HEK293 (cell line): ENCODE measurements at regions not wholly inside any gene's neighbourhood (a gene's known extent, or its start where the extent isn't known, plus 50 kb on each side); places are given as distances from the start of the nearest gene placed in this dataset.

Source experiments
- FEZF1 ChIP-seq: fragments of 450-650 bp; formaldehyde crosslinking; IDR thresholded peaks from 2 replicates; pipeline ENCODE4 v1.5.1; 2016; ENCODE audit warnings: missing biosample characterization, missing genetic modification characterization
- MZF1 ChIP-seq: fragments of 450-650 bp; formaldehyde crosslinking; IDR thresholded peaks from 2 replicates; pipeline ENCODE4 v1.5.1; 2017; ENCODE audit warnings: missing biosample characterization, missing genetic modification characterization, borderline replicate concordance
- OVOL3 ChIP-seq: fragments of 450-650 bp; formaldehyde crosslinking; IDR thresholded peaks from 2 replicates; pipeline ENCODE4 v1.5.1; 2016; ENCODE audit warnings: missing biosample characterization, missing genetic modification characterization
- PRDM1 ChIP-seq: fragments of 450-650 bp; formaldehyde crosslinking; IDR thresholded peaks from 2 replicates; pipeline ENCODE4; 2016; ENCODE audit warnings: missing biosample characterization, missing genetic modification characterization
- SP7 ChIP-seq: fragments of 450-650 bp; formaldehyde crosslinking; IDR thresholded peaks from 2 replicates; pipeline ENCODE4 v1.5.1; 2016; ENCODE audit warnings: missing biosample characterization, missing genetic modification characterization
- WT1 ChIP-seq: fragments of 450-650 bp; formaldehyde crosslinking; IDR thresholded peaks from 2 replicates; pipeline ENCODE4 v1.5.1; 2016; ENCODE audit warnings: missing biosample characterization, missing genetic modification characterization
- ZBTB7A ChIP-seq: fragments of 450-650 bp; formaldehyde crosslinking; IDR thresholded peaks from 2 replicates; pipeline ENCODE4 v1.5.1; 2016; ENCODE audit warnings: low read depth, missing biosample characterization, missing genetic modification characterization
- ZFP3 ChIP-seq: fragments of 450-650 bp; formaldehyde crosslinking; IDR thresholded peaks from 2 replicates; pipeline ENCODE4 v1.5.1; 2016; ENCODE audit warnings: low read depth, missing biosample characterization, missing genetic modification characterization
- ZFP37 ChIP-seq: fragments of 450-650 bp; formaldehyde crosslinking; IDR thresholded peaks from 2 replicates; pipeline ENCODE4 v1.5.1; 2016; ENCODE audit warnings: missing biosample characterization, missing genetic modification characterization
- ZNF133 ChIP-seq: fragments of 450-650 bp; formaldehyde crosslinking; IDR thresholded peaks from 2 replicates; pipeline ENCODE4 v1.5.1; 2016; ENCODE audit warnings: missing biosample characterization, missing genetic modification characterization
- ZNF23 ChIP-seq: fragments of 450-650 bp; formaldehyde crosslinking; IDR thresholded peaks from 2 replicates; pipeline ENCODE4 v1.5.1; 2016; ENCODE audit warnings: missing biosample characterization, missing genetic modification characterization, borderline replicate concordance
- ZNF248 ChIP-seq: fragments of 450-650 bp; formaldehyde crosslinking; IDR thresholded peaks from 2 replicates; pipeline ENCODE4 v1.5.1; 2017; ENCODE audit warnings: missing biosample characterization, missing genetic modification characterization
- ZNF274 ChIP-seq, 2 experiments: fragments of 200-500 bp in 1 of 2; fragments of 450-650 bp in 1 of 2; sonication (Bioruptor generic) in 1 of 2; formaldehyde crosslinking in 1 of 2; IDR thresholded peaks; 2 replicates each; pipeline versions ENCODE4 v1.5.1 to v1.6.1; 2014 to 2016; ENCODE audit warnings: borderline replicate concordance in 1 of 2, inconsistent platforms in 1 of 2, low read length in 1 of 2, missing biosample characterization in 1 of 2, missing genetic modification characterization in 1 of 2
- ZNF302 ChIP-seq: fragments of 450-650 bp; formaldehyde crosslinking; IDR thresholded peaks from 2 replicates; pipeline ENCODE4 v1.5.1; 2016; ENCODE audit warnings: missing biosample characterization, missing genetic modification characterization, low read depth
- ZNF311 ChIP-seq: fragments of 450-650 bp; formaldehyde crosslinking; IDR thresholded peaks from 2 replicates; pipeline ENCODE4 v1.5.1; 2017; ENCODE audit warnings: missing biosample characterization, missing genetic modification characterization, borderline replicate concordance
- ZNF335 ChIP-seq: fragments of 450-650 bp; formaldehyde crosslinking; conservative IDR thresholded peaks from 2 replicates; pipeline ENCODE4 v1.5.1; 2016; ENCODE audit warnings: missing biosample characterization, missing genetic modification characterization
- ZNF350 ChIP-seq: fragments of 450-650 bp; formaldehyde crosslinking; IDR thresholded peaks from 2 replicates; pipeline ENCODE4 v1.5.0; 2017; ENCODE audit warnings: missing biosample characterization, mild to moderate bottlenecking, missing genetic modification characterization
- ZNF416 ChIP-seq: fragments of 450-650 bp; formaldehyde crosslinking; IDR thresholded peaks from 2 replicates; pipeline ENCODE4 v1.5.1; 2016; ENCODE audit warnings: missing biosample characterization, missing genetic modification characterization
- ZNF621 ChIP-seq: fragments of 450-650 bp; formaldehyde crosslinking; IDR thresholded peaks from 2 replicates; pipeline ENCODE4 v1.5.1; 2017; ENCODE audit warnings: missing biosample characterization, missing genetic modification characterization
- ZNF623 ChIP-seq: fragments of 450-650 bp; formaldehyde crosslinking; IDR thresholded peaks from 2 replicates; pipeline ENCODE4 v1.5.1; 2016; ENCODE audit warnings: missing biosample characterization, missing genetic modification characterization
- ZSCAN23 ChIP-seq: fragments of 450-650 bp; formaldehyde crosslinking; IDR thresholded peaks from 2 replicates; pipeline ENCODE4 v1.5.1; 2016; ENCODE audit warnings: missing biosample characterization, missing genetic modification characterization
- ZXDB ChIP-seq: fragments of 450-650 bp; formaldehyde crosslinking; IDR thresholded peaks from 2 replicates; pipeline ENCODE4 v1.5.1; 2016; ENCODE audit warnings: missing biosample characterization, missing genetic modification characterization
- TF ChIP-seq, protein P1 (sequence below): fragments of 450-650 bp; formaldehyde crosslinking; IDR thresholded peaks from 2 replicates; pipeline ENCODE4 v1.5.1; 2017; ENCODE audit warnings: missing biosample characterization, mild to moderate bottlenecking, missing genetic modification characterization, moderate library complexity
- TF ChIP-seq, protein P2 (sequence below): fragments of 450-650 bp; formaldehyde crosslinking; IDR thresholded peaks from 2 replicates; pipeline ENCODE4 v1.5.1; 2016; ENCODE audit warnings: missing biosample characterization, missing genetic modification characterization
- TF ChIP-seq, protein P3 (sequence below): fragments of 450-650 bp; formaldehyde crosslinking; IDR thresholded peaks from 2 replicates; pipeline ENCODE4 v1.5.1; 2016; ENCODE audit warnings: missing biosample characterization, missing genetic modification characterization
- TF ChIP-seq, protein P4 (sequence below): fragments of 450-650 bp; formaldehyde crosslinking; IDR thresholded peaks from 2 replicates; pipeline ENCODE4 v1.5.1; 2016; ENCODE audit warnings: missing biosample characterization, missing genetic modification characterization
- TF ChIP-seq, protein P5 (sequence below): fragments of 450-650 bp; formaldehyde crosslinking; IDR thresholded peaks from 2 replicates; pipeline ENCODE4 v1.5.1; 2016; ENCODE audit warnings: missing biosample characterization, missing genetic modification characterization
- TF ChIP-seq, protein P6 (sequence below): fragments of 450-650 bp; formaldehyde crosslinking; IDR thresholded peaks from 2 replicates; pipeline ENCODE4 v1.5.1; 2016; ENCODE audit warnings: missing biosample characterization, missing genetic modification characterization
- TF ChIP-seq, protein P7 (sequence below): fragments of 450-650 bp; formaldehyde crosslinking; IDR thresholded peaks from 2 replicates; pipeline ENCODE4 v1.5.1; 2017; ENCODE audit warnings: missing biosample characterization, missing genetic modification characterization

DNA sequence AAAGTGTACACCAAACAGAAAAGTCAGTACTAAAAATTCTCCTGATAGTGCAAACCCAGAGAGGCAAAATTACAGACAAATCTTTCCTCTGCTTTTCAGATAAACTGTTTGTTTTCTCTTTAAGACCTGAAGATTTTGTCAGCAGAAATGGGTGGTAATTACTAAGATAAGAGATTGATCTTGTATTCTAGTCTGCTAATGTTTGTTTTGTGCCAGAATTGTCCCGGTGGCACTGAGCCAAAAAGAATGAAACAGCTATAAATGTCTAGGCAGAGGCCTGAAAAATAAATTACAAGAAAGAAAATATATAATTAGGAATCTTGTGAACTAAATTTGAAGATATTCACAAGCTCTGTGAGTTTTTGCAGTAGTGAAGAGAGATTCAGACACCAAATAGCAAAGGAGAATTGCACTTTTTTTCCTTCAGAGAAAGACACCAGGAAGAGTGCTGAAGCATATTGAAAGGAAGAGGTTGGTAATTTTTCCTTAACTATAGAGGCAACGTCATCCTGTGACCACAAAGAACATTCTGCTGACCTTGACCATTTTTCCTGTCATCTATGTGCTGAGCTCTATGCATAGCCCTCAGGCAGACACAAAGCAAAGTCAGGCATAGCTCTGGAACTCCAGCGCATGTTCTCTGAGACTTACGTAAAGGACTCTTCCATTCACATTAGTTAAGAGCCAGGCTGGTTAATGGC lies 314.5 kb upstream of the RASGEF1B start (continued):
- TF ChIP-seq, protein P1, sequence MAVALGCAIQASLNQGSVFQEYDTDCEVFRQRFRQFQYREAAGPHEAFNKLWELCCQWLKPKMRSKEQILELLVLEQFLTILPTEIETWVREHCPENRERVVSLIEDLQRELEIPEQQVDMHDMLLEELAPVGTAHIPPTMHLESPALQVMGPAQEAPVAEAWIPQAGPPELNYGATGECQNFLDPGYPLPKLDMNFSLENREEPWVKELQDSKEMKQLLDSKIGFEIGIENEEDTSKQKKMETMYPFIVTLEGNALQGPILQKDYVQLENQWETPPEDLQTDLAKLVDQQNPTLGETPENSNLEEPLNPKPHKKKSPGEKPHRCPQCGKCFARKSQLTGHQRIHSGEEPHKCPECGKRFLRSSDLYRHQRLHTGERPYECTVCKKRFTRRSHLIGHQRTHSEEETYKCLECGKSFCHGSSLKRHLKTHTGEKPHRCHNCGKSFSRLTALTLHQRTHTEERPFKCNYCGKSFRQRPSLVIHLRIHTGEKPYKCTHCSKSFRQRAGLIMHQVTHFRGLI (tag by site-specific recombination): no peak; the same call in 1 of the 2 replicates
- TF ChIP-seq PRDM1 (tag by site-specific recombination): no peak
- TF ChIP-seq, protein P2, sequence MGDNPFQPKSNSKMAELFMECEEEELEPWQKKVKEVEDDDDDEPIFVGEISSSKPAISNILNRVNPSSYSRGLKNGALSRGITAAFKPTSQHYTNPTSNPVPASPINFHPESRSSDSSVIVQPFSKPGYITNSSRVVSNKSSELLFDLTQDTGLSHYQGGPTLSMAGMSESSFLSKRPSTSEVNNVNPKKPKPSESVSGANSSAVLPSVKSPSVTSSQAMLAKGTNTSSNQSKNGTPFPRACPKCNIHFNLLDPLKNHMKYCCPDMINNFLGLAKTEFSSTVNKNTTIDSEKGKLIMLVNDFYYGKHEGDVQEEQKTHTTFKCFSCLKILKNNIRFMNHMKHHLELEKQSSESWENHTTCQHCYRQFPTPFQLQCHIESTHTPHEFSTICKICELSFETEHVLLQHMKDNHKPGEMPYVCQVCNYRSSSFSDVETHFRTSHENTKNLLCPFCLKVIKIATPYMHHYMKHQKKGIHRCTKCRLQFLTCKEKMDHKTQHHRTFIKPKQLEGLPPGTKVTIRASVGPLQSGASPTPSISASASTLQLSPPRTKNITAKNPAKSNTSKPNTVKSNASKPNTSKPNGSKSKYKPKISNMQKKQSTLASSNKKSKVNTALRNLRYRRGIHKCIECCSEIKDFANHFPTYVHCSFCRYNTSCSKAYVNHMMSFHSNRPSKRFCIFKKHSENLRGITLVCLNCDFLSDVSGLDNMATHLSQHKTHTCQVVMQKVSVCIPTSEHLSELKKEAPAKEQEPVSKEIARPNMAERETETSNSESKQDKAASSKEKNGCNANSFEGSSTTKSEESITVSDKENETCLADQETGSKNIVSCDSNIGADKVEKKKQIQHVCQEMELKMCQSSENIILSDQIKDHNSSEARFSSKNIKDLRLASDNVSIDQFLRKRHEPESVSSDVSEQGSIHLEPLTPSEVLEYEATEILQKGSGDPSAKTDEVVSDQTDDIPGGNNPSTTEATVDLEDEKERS: no peak
- TF ChIP-seq ZNF335: peak; percentile 76
- TF ChIP-seq WT1 (tag by site-specific recombination): peak; percentile 50
- no peak for TF ChIP-seq ZNF416
- TF ChIP-seq ZNF248 (tag by site-specific recombination): no peak
- TF ChIP-seq ZNF311 (tag by site-specific recombination): no peak
- TF ChIP-seq, protein P3, sequence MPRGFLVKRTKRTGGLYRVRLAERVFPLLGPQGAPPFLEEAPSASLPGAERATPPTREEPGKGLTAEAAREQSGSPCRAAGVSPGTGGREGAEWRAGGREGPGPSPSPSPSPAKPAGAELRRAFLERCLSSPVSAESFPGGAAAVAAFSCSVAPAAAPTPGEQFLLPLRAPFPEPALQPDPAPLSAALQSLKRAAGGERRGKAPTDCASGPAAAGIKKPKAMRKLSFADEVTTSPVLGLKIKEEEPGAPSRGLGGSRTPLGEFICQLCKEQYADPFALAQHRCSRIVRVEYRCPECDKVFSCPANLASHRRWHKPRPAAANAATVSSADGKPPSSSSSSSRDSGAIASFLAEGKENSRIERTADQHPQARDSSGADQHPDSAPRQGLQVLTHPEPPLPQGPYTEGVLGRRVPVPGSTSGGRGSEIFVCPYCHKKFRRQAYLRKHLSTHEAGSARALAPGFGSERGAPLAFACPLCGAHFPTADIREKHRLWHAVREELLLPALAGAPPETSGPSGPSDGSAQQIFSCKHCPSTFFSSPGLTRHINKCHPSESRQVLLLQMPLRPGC (tag by site-specific recombination): no peak
- TF ChIP-seq FEZF1: peak; percentile 85
- TF ChIP-seq ZNF133 (tag by site-specific recombination): no peak
- no peak for TF ChIP-seq ZNF274 (IDR thresholded peaks at IDR 0.05; ENCODE audit: low read length)
- TF ChIP-seq ZNF274 (tag by site-specific recombination; IDR thresholded peaks at IDR 0.05; ENCODE audit: borderline replicate concordance): no peak
- TF ChIP-seq ZNF302: no peak
- no peak for TF ChIP-seq ZFP37 (tag by site-specific recombination)
- peak; percentile 93 for TF ChIP-seq SP7
- TF ChIP-seq ZNF623 (tag by site-specific recombination): no peak
- TF ChIP-seq ZNF621 (tag by site-specific recombination): no peak
- no peak for TF ChIP-seq ZBTB7A (tag by site-specific recombination)
- TF ChIP-seq, protein P4, sequence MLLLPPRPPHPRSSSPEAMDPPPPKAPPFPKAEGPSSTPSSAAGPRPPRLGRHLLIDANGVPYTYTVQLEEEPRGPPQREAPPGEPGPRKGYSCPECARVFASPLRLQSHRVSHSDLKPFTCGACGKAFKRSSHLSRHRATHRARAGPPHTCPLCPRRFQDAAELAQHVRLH (tag by site-specific recombination): peak; percentile 55; the same call in 1 of the 2 replicates
- TF ChIP-seq ZNF23 (tag by site-specific recombination): no peak
- no peak for TF ChIP-seq ZSCAN23
- TF ChIP-seq, protein P5, sequence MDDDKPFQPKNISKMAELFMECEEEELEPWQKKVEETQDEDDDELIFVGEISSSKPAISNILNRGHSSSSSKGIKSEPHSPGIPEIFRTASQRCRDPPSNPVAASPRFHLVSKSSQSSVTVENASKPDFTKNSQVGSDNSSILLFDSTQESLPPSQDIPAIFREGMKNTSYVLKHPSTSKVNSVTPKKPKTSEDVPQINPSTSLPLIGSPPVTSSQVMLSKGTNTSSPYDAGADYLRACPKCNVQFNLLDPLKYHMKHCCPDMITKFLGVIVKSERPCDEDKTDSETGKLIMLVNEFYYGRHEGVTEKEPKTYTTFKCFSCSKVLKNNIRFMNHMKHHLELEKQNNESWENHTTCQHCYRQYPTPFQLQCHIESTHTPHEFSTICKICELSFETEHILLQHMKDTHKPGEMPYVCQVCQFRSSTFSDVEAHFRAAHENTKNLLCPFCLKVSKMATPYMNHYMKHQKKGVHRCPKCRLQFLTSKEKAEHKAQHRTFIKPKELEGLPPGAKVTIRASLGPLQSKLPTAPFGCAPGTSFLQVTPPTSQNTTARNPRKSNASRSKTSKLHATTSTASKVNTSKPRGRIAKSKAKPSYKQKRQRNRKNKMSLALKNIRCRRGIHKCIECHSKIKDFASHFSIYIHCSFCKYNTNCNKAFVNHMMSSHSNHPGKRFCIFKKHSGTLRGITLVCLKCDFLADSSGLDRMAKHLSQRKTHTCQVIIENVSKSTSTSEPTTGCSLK (tag by site-specific recombination): no peak
- TF ChIP-seq ZNF350 (tag by site-specific recombination): 0 out of 2 replicates have a peak, but pooled peaks have one; percentile 42
- TF ChIP-seq, protein P6, sequence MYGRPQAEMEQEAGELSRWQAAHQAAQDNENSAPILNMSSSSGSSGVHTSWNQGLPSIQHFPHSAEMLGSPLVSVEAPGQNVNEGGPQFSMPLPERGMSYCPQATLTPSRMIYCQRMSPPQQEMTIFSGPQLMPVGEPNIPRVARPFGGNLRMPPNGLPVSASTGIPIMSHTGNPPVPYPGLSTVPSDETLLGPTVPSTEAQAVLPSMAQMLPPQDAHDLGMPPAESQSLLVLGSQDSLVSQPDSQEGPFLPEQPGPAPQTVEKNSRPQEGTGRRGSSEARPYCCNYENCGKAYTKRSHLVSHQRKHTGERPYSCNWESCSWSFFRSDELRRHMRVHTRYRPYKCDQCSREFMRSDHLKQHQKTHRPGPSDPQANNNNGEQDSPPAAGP: no peak
- TF ChIP-seq OVOL3 (tag by site-specific recombination): 0 out of 2 replicates have a peak, but pooled peaks have one; percentile 26
- TF ChIP-seq ZXDB (tag by site-specific recombination): peak; percentile 57
- TF ChIP-seq, protein P7, sequence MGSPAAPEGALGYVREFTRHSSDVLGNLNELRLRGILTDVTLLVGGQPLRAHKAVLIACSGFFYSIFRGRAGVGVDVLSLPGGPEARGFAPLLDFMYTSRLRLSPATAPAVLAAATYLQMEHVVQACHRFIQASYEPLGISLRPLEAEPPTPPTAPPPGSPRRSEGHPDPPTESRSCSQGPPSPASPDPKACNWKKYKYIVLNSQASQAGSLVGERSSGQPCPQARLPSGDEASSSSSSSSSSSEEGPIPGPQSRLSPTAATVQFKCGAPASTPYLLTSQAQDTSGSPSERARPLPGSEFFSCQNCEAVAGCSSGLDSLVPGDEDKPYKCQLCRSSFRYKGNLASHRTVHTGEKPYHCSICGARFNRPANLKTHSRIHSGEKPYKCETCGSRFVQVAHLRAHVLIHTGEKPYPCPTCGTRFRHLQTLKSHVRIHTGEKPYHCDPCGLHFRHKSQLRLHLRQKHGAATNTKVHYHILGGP: peak; percentile 88
- no peak for TF ChIP-seq ZFP3
- TF ChIP-seq MZF1: no peak; the same call in 1 of the 2 replicates
